HEK293T (cell line): ENCODE measurements at regions not wholly inside any gene's neighbourhood (a gene's known extent, or its start where the extent isn't known, plus 50 kb on each side); places are given as distances from the start of the nearest gene placed in this dataset.

Experiments used
- CTCF ChIA-PET: fragments of 350-600 bp; formaldehyde crosslinking; extraction: SDS; loops from one replicate; lab custom pipeline; 2021; ENCODE audit warnings: antibody characterized with exemption, inconsistent platforms; lab: Yijun Ruan, JAX
- POLR2A ChIA-PET: fragments of 350-600 bp; formaldehyde crosslinking; extraction: SDS; loops from one replicate; lab custom pipeline; 2020; ENCODE audit warnings: antibody characterized with exemption, inconsistent platforms; lab: Yijun Ruan, JAX
- DNase-seq: peaks from one replicate; pipeline ENCODE4 v3.0.0; 2012; ENCODE audit warnings: mixed read lengths; ENCODE audit errors: extremely low spot score
- ARNT ChIP-seq: fragments of 450-650 bp; IDR thresholded peaks from 2 replicates; pipeline ENCODE4 v1.6.1; 2017; ENCODE audit warnings: mild to moderate bottlenecking
- BHLHE40 ChIP-seq: fragments of 450-650 bp; IDR thresholded peaks from 2 replicates; pipeline ENCODE4 v1.6.1; 2016; ENCODE audit warnings: mild to moderate bottlenecking, moderate library complexity, borderline replicate concordance
- CTBP1 ChIP-seq: fragments of 450-650 bp; IDR thresholded peaks from 2 replicates; pipeline ENCODE4 v1.6.1; 2016; ENCODE audit warnings: borderline replicate concordance
- ELF4 ChIP-seq: fragments of 450-650 bp; IDR thresholded peaks from 2 replicates; pipeline ENCODE4 v1.6.1; 2017; ENCODE audit warnings: antibody characterized with exemption
- FOXA1 ChIP-seq: fragments of 450-650 bp; IDR thresholded peaks from 2 replicates; pipeline ENCODE4 v1.6.1; 2016; ENCODE audit warnings: mild to moderate bottlenecking
- FOXK2 ChIP-seq: fragments of 450-650 bp; IDR thresholded peaks from 2 replicates; pipeline ENCODE4 v1.6.1; 2016; ENCODE audit warnings: mild to moderate bottlenecking
- FOXM1 ChIP-seq: fragments of 450-650 bp; IDR thresholded peaks from 2 replicates; pipeline ENCODE4 v1.6.1; 2017; ENCODE audit warnings: mild to moderate bottlenecking, borderline replicate concordance
- HDGF ChIP-seq: fragments of 450-650 bp; IDR thresholded peaks from 2 replicates; pipeline ENCODE4 v1.6.1; 2017; ENCODE audit warnings: antibody characterized with exemption, borderline replicate concordance
- L3MBTL2 ChIP-seq: fragments of 450-650 bp; conservative IDR thresholded peaks from 2 replicates; pipeline ENCODE4 v1.6.1; 2016; ENCODE audit warnings: mild to moderate bottlenecking
- LEF1 ChIP-seq: fragments of 450-650 bp; IDR thresholded peaks from 2 replicates; pipeline ENCODE4 v1.6.1; 2017; ENCODE audit warnings: mild to moderate bottlenecking, borderline replicate concordance
- NFRKB ChIP-seq: fragments of 450-650 bp; IDR thresholded peaks from 2 replicates; pipeline ENCODE4 v1.6.1; 2016; ENCODE audit warnings: mild to moderate bottlenecking, moderate library complexity
- SP1 ChIP-seq: fragments of 450-650 bp; IDR thresholded peaks from 2 replicates; pipeline ENCODE4 v1.6.1; 2017
- SUZ12 ChIP-seq: fragments of 450-650 bp; IDR thresholded peaks from 2 replicates; pipeline ENCODE4 v1.6.1; 2016; ENCODE audit warnings: mild to moderate bottlenecking
- TARDBP ChIP-seq: fragments of 450-650 bp; IDR thresholded peaks from 2 replicates; pipeline ENCODE4 v1.6.1; 2016
- ZNF384 ChIP-seq: fragments of 450-650 bp; IDR thresholded peaks from 2 replicates; pipeline ENCODE4 v1.6.1; 2016
- TF ChIP-seq, protein P1 (sequence below): fragments of 450-650 bp; IDR thresholded peaks from 2 replicates; pipeline ENCODE4 v1.6.1; 2016

DNA sequence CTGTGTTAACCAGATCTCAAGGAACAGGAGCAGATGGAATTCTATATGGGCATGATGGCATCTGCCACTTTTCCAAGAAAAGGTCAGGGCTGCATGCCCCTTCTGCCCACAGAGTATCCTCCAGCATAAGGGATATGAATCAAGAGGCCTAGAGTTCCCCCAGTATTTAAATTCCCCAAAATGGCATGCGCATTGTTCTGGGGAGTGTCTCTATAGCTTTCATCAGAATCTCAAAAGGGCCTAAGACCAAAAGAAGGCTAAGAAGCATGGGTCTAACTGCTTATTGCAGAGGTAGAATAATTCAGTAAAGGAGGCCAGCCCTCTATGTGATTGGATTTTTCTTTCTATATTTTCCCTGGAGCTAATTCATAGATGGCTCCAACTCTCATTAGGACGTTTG lies 114.2 kb upstream of the SPIN1 start:
- no peak for DNase-seq
- CTCF ChIA-PET = no interaction called here
- POLR2A ChIA-PET = no interaction called here
- no peak for TF ChIP-seq FOXA1
- TF ChIP-seq BHLHE40 = no peak

DNA sequence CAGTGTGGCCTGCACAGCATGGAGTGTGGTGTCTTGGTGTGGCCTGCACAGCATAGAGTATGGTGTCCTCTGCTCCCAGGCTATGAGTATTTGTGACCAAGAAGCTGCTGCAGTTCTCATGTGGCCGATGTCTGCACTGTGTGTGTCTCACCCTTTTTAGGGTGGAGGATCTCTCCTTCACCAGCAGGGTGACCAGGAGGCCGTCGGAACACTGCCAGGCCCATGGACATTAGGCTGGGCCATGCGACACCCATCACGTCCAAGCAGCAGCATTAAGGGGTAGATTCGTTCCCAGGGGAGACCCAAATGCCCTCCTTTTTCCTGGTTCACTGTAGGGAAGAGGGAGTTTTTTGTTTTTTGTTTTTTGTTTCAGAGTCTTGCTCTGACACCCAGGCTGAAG lies 115.3 kb upstream of the SPIN1 start:
- DNase-seq = no peak
- POLR2A ChIA-PET = no interaction called here
- CTCF ChIA-PET = no interaction called here
- no peak for TF ChIP-seq FOXM1
- no peak for TF ChIP-seq FOXA1
- no peak for TF ChIP-seq FOXK2
- no peak for TF ChIP-seq LEF1
- no peak for TF ChIP-seq BHLHE40
- TF ChIP-seq SUZ12 = no peak
- TF ChIP-seq, protein P1, sequence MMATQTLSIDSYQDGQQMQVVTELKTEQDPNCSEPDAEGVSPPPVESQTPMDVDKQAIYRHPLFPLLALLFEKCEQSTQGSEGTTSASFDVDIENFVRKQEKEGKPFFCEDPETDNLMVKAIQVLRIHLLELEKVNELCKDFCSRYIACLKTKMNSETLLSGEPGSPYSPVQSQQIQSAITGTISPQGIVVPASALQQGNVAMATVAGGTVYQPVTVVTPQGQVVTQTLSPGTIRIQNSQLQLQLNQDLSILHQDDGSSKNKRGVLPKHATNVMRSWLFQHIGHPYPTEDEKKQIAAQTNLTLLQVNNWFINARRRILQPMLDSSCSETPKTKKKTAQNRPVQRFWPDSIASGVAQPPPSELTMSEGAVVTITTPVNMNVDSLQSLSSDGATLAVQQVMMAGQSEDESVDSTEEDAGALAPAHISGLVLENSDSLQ = no peak

DNA sequence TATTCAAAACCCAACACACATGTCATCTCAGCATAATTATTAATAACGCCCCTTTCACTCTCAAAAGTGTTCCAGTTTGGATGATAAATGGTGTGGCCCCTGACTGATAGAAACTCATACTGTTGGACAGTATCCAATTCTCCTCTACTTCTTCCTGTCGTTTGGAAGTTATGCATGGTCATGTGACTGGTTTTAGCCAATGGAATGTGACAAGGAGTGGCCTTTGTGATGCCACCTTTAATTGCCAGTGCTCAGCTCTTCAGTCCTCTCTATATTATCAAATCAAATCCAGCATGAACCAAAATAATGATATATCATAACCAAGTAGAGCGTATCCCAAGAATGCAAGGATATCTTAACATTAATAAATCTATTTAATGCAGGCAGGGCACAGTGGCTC lies 117.8 kb upstream of the SPIN1 start:
- TF ChIP-seq FOXK2 (no peak), ELF4 (no peak)
- CTCF ChIA-PET = no interaction called here
- DNase-seq = no peak
- POLR2A ChIA-PET = no interaction called here

DNA sequence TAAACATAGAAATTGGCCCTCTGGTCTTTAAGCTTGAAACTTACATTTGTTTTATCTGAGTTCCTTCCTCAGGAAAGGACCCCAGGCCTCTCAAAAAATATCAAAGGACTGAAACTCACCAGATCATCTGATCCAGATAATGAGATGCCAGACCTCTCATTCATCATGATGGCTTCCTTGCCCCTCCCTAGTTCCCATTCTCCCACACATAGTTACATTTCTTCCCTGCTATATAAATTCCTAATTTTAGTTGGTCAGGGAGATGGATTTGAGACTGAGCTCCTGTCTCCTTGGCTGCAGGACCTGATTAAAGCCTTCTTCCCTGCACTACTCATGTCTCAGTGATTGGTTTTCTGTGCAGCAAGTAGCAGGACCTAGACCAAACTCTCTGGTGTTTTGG lies 119.4 kb upstream of the SPIN1 start:
- no peak for DNase-seq
- ChIA-PET POLR2A (no interaction called here), CTCF (no interaction called here)
- TF ChIP-seq FOXA1 (no peak), CTBP1 (no peak), FOXM1 (no peak)

DNA sequence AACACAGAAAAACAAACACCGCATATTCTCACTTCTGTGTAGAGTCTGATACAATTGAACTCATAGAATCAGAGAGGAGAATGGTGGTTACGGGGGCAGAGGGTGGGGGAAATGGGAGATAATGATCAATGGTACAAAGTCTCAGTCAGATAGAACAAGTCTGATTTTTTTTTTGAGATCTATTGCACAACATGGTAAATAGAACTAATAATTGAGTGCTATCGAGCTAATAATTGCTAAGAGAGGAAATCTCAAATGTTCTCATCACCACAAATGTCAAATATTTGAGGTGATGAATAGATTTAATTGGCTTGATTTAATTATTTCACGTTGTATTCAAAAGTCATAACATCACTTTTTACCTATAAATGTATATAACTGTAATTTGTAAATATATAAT lies 121.0 kb upstream of the SPIN1 start:
- TF ChIP-seq FOXA1 = no peak
- TF ChIP-seq SUZ12 = no peak
- no peak for TF ChIP-seq LEF1
- DNase-seq = no peak
- POLR2A ChIA-PET = no interaction called here
- CTCF ChIA-PET = no interaction called here

DNA sequence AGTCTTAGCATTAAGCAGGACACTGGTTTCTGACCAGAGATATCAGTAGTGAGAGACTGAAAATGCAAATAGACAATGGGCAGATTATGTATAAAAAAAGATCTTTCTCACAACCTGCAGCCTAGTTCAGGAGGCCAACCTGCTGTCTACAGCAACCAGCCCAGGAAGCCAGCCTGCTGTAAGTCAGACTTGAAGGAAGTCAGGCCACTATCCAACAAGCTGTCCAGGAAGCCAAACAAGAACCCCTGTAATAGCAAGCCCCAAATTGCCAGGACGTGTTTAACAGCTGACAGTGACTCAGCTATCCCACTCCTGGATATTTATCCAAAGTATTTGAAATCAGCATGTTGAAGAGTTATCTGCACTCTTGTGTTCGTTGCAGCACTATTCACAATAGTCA lies 121.8 kb upstream of the SPIN1 start:
- TF ChIP-seq ZNF384 (no peak), CTBP1 (no peak), SUZ12 (no peak), ARNT (no peak), FOXM1 (no peak), LEF1 (no peak), TARDBP (no peak), L3MBTL2 (no peak), SP1 (no peak), BHLHE40 (no peak), FOXA1 (no peak), HDGF (no peak), ELF4 (no peak), NFRKB (no peak), FOXK2 (no peak)
- TF ChIP-seq, protein P1 = no peak
- ChIA-PET POLR2A (no interaction called here), CTCF (no interaction called here)
- no peak for DNase-seq

DNA sequence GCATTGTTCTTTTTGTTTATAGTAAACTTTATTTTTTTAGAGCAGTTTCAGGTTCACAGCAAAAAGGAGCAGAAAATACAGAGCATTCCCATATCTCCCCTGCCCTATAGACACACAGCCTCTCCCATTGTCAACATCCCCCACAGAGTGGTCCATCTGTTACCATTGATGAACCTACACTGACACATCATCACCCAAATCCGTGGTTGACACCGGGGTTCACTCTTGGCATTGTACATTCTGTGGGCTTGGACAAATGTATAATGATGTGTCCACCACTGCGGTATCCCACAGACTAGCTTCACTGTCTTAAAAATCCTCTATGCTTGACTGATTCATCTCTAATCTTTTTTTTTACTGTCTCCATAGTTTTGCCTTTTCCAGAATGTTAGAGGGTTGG lies 120.7 kb upstream of the SPATA31C2 start:
- TF ChIP-seq FOXK2 = no peak
- no peak for DNase-seq
- ChIA-PET CTCF (interaction anchor here (0.6 kb wide), 1 partner anchor 487 kb away, joined by 3 read pairs; no protein-coding TSS in a partner anchor), POLR2A (interaction anchor here (0.7 kb wide), 1 partner anchor 113 kb away, joined by 3 read pairs; no protein-coding TSS in a partner anchor)

DNA sequence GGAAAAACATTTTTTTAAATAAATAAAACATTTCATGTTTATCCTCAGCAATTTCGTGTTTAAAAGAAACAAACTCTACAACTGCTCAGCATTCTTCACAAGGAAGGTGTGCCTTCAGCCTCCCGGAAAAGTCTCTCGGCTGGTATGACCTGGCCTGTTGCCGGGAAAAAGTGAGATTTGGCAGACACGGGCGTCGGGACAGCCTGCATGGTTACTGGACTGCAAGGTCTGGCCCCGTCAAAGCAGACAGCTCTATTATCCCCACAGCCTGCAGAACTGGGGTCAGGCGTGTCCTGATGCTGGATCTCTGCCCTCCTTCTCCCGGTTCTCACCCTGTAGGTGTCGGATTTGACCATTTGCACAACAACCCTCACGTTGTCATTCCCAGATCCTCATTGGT lies 120.3 kb upstream of the SPATA31C2 start:
- CTCF ChIA-PET = interaction anchor here (0.6 kb wide), 1 partner anchor 487 kb away, joined by 3 read pairs; no protein-coding TSS in a partner anchor

DNA sequence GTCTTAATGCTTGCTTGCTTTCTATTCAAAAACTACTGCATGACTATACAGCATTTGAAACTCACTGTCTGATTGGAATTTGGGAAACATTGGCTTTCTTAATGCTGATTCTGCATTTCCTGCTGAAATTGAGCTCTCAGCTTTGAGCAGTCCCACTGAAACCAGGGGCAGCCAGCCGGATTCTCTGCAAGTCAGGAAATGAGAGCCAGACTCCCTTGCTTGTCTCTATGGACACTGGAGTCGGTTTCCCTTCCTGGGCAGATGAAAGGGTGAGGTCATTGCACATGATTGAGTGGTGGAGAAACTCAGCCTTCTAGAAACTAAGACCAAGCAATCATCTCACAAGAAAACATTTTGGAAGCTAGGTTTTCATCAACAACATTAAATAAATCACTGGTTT lies 119.7 kb upstream of the SPATA31C2 start:
- no peak for DNase-seq
- CTCF ChIA-PET = no interaction called here
- TF ChIP-seq TARDBP (no peak), SP1 (no peak), NFRKB (no peak), FOXM1 (no peak), FOXA1 (no peak), SUZ12 (no peak), FOXK2 (no peak), ELF4 (no peak), LEF1 (no peak), ZNF384 (no peak)
- POLR2A ChIA-PET = interaction anchor here (0.7 kb wide), 1 partner anchor 114 kb away, joined by 3 read pairs; no protein-coding TSS in a partner anchor

More for the DNA sequence above, 120.3 kb upstream of the SPATA31C2 start:
- no peak for DNase-seq
- TF ChIP-seq FOXA1 (no peak), SUZ12 (no peak), ELF4 (no peak)
- POLR2A ChIA-PET = interaction anchor here (0.7 kb wide), 1 partner anchor 113 kb away, joined by 3 read pairs; no protein-coding TSS in a partner anchor
